ENCODE measurements at regions not wholly inside any gene's neighbourhood (a gene's known extent, or its start where the extent isn't known, plus 50 kb on each side); places are given as distances from the start of the nearest gene placed in this dataset.

DNA sequence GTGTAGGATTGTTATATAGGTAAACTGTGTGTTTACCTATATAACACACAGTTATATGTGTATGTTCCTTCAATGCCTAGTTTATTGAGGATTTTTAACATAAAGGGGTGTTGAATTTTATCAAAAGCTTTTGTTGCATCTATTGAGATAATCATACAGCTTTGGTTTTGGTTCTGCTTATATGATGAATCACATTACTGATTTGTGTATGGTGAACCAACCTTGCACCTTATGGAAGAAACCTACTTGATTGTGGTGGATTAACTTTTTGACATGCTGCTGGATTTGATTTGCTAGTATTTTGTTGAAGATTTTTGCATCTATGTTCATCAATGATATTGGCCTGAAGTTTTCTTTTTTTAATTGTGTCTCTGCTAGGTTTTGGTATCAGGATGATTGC, 194.9 kb downstream of the TMEM167A start:
- no peak overlapping the region for H3K27ac ChIP-seq (ENCODE audit: low read depth, low read length)
- no peak overlapping the region for H3K18ac ChIP-seq (ENCODE audit: extremely low read depth, low read length)
- FAIRE-seq = no peak
- no peak overlapping the region for H2BK20ac ChIP-seq (ENCODE audit: low read length)
- H3K79me2 ChIP-seq (ENCODE audit: control insufficient read depth in 1 of 2, insufficient read depth in 2 of 2, low read length in 2 of 2) = no peaks in the 10 kb centered on the region
- peaks cover 0 to 13% (median 5%) of the 10 kb centered on the region in 4 experiments; a peak in 3 of 7 replicates for H3K4me1 ChIP-seq (replicated peaks in 1 of 4; ENCODE audit: control insufficient read depth in 3 of 4, insufficient read depth in 4 of 4, low read length in 3 of 4)
- H4K20me1 ChIP-seq (replicated peaks in 1 of 2; ENCODE audit: control insufficient read depth in 1 of 2, insufficient read depth in 2 of 2, low read length in 2 of 2) = no peaks in the 10 kb centered on the region
- no peak for DNase-seq (ENCODE audit: low read depth in 1 of 2, low spot score in 2 of 2)
- no peak overlapping the region for H2AK5ac ChIP-seq (ENCODE audit: low read depth, low read length)
- no peak overlapping the region for H2BK12ac ChIP-seq (ENCODE audit: low read depth, low read length)
- POLR2A ChIA-PET (ENCODE audit: partially characterized antibody) = interaction anchor here (0.8 kb wide), 1 partner anchor 22 kb away, joined by 3 read pairs; no protein-coding TSS in a partner anchor
- no peak overlapping the region for H3K4ac ChIP-seq (replicated peaks; ENCODE audit: insufficient read length, low read depth, low read length)
- H2AFZ ChIP-seq (ENCODE audit: low read length) = no peak overlapping the region
- no peak overlapping the region for H2BK15ac ChIP-seq (ENCODE audit: low read length)
- no peak overlapping the region for H3K23ac ChIP-seq (ENCODE audit: insufficient read length)
- no peak overlapping the region for H3K4me2 ChIP-seq (ENCODE audit: insufficient read depth in 1 of 2, low read depth in 2 of 2, low read length in 2 of 2)
- CTCF ChIA-PET (ENCODE audit: partially characterized antibody) = no interaction called here
- H3K9ac ChIP-seq (replicated peaks in 1 of 4; ENCODE audit: extremely low read depth in 1 of 4, low read depth in 3 of 4, low read length in 3 of 4) = no peak overlapping the region
- H3K36me3 ChIP-seq (ENCODE audit: control insufficient read depth in 2 of 4, insufficient read depth in 4 of 4, low read length in 3 of 4) = no peaks in the 10 kb centered on the region; a peak in 1 of 8 replicates
- no peak overlapping the region for H3K4me3 ChIP-seq (ENCODE audit: extremely low read depth in 1 of 4, insufficient read depth in 2 of 4, low read depth in 3 of 4, low read length in 4 of 4)
- TF ChIP-seq HDAC2 (IDR thresholded peaks at IDR 0.05; ENCODE audit: borderline replicate concordance in 1 of 2, low read depth in 2 of 2, low read length in 2 of 2) (no peak), SP1 (IDR thresholded peaks at IDR 0.05; ENCODE audit: low read depth, low read length) (no peak)
- H3K79me1 ChIP-seq (ENCODE audit: low read depth, low read length) = no peaks in the 10 kb centered on the region
- H3K9me3 ChIP-seq (ENCODE audit: insufficient read depth in 2 of 2, low read depth in 1 of 2, low read length in 1 of 2) = no peaks in the 10 kb centered on the region; a peak in 2 of 4 replicates
- no peak overlapping the region for H2BK5ac ChIP-seq (ENCODE audit: low read depth, low read length)
- no peaks in the 10 kb centered on the region for H3K27me3 ChIP-seq (replicated peaks in 1 of 4; ENCODE audit: control insufficient read depth in 3 of 4, extremely low read depth in 1 of 4, insufficient read depth in 3 of 4, low read length in 3 of 4)
- H3K23me2 ChIP-seq (ENCODE audit: low read depth, low read length) = no peaks in the 10 kb centered on the region
- H3K14ac ChIP-seq (ENCODE audit: insufficient read length) = no peak overlapping the region
- H3K56ac ChIP-seq (replicated peaks; ENCODE audit: insufficient read length, low read depth, low read length) = no peak overlapping the region
- H4K5ac ChIP-seq (ENCODE audit: insufficient read length, low read depth, low read length) = no peak overlapping the region
- no peak overlapping the region for H2BK120ac ChIP-seq (replicated peaks; ENCODE audit: low read depth, low read length)
- H4K8ac ChIP-seq (ENCODE audit: extremely low read depth, insufficient read depth, low read length) = no peak overlapping the region
- no peak overlapping the region for H4K91ac ChIP-seq (replicated peaks; ENCODE audit: insufficient read length, low read length)

Measured in H1 (cell line).